GM12878 (cell line): ENCODE measurements at regions not wholly inside any gene's neighbourhood (a gene's known extent, or its start where the extent isn't known, plus 50 kb on each side); places are given as distances from the start of the nearest gene placed in this dataset.

Source experiments
- CHD2 ChIP-seq: IDR thresholded peaks from 2 replicates; pipeline ENCODE4 v1.6.1; 2011; ENCODE audit warnings: low read depth, low read length, improper control_type of control experiment, borderline replicate concordance
- CREB1 ChIP-seq: IDR thresholded peaks from 2 replicates; pipeline ENCODE4 v1.6.1; 2012; ENCODE audit warnings: low read depth, mild to moderate bottlenecking, inconsistent platforms
- CTCF ChIP-seq, 3 experiments: IDR thresholded peaks in 2 of 3; conservative IDR thresholded peaks in 1 of 3; 2 replicates each; pipeline ENCODE4 v1.5.1; 2011; ENCODE audit warnings: low read depth in 3 of 3, low read length in 3 of 3, mild to moderate bottlenecking in 3 of 3, control low read depth in 2 of 3, moderate library complexity in 2 of 3, inconsistent platforms in 1 of 3, mixed read lengths in 1 of 3; ENCODE audit not compliant: control insufficient read depth in 2 of 3, insufficient read depth in 1 of 3; ENCODE audit errors: extremely low read depth in 1 of 3
- EP300 ChIP-seq, 2 experiments: fragments of 150-350 bp in 1 of 2; IDR thresholded peaks; 2 replicates each; pipeline ENCODE4 v1.6.1; 2011 to 2012; ENCODE audit warnings: low read depth in 2 of 2, low read length in 2 of 2, borderline replicate concordance in 1 of 2, improper control_type of control experiment in 1 of 2, inconsistent platforms in 1 of 2; ENCODE audit not compliant: control insufficient read depth in 1 of 2
- ETV6 ChIP-seq, 2 experiments: fragments of 450-650 bp in 1 of 2; IDR thresholded peaks in 1 of 2; conservative IDR thresholded peaks in 1 of 2; 2 replicates each; pipeline ENCODE4 v1.6.1; 2014; ENCODE audit warnings: antibody characterized with exemption in 1 of 2, borderline replicate concordance in 1 of 2, low read depth in 1 of 2, mild to moderate bottlenecking in 1 of 2, moderate library complexity in 1 of 2
- EZH2 ChIP-seq: IDR thresholded peaks from 2 replicates; pipeline ENCODE4 v1.6.1; 2012; ENCODE audit warnings: low read depth, mild to moderate bottlenecking, control low read depth, inconsistent platforms, low read length, borderline replicate concordance; ENCODE audit not compliant: control insufficient read depth
- IRF3 ChIP-seq: fragments of 450-650 bp; IDR thresholded peaks from 2 replicates; pipeline ENCODE4 v1.6.1; 2014; ENCODE audit warnings: mild to moderate bottlenecking
- MTA3 ChIP-seq: IDR thresholded peaks from 2 replicates; pipeline ENCODE4 v1.6.1; 2012; ENCODE audit warnings: low read length, inconsistent platforms, borderline replicate concordance
- POLR2AphosphoS5 ChIP-seq: IDR thresholded peaks from 2 replicates; pipeline ENCODE4 v1.6.1; 2011; ENCODE audit warnings: mild to moderate bottlenecking, low read length, inconsistent platforms
- SIN3A ChIP-seq: IDR thresholded peaks from 2 replicates; pipeline ENCODE4 v1.6.1; 2012; ENCODE audit warnings: low read depth, low read length, improper control_type of control experiment
- SP1 ChIP-seq: IDR thresholded peaks from one replicate; pipeline ENCODE4 v1.6.1; 2011; ENCODE audit warnings: low read depth, low read length

GRCh38 chr5:61277781-61278180 lies 54.3 kb upstream of the ZSWIM6 start:
- no peak for TF ChIP-seq ETV6 (conservative IDR thresholded peaks at IDR 0.05 in 1 of 2, IDR thresholded peaks at IDR 0.05 in 1 of 2; ENCODE audit: borderline replicate concordance in 1 of 2, low read depth in 1 of 2)
- TF ChIP-seq POLR2AphosphoS5 = no peak
- no peak for TF ChIP-seq CREB1
- TF ChIP-seq MTA3 = no peak
- no peak for TF ChIP-seq SP1
- no peak for TF ChIP-seq CTCF (IDR thresholded peaks at IDR 0.05 in 2 of 3, conservative IDR thresholded peaks at IDR 0.05 in 1 of 3; ENCODE audit: control insufficient read depth in 2 of 3, extremely low read depth in 1 of 3, insufficient read depth in 1 of 3, low read depth in 3 of 3, low read length in 3 of 3)
- no peak for TF ChIP-seq EP300 (IDR thresholded peaks at IDR 0.05; ENCODE audit: borderline replicate concordance in 1 of 2, control insufficient read depth in 1 of 2, low read depth in 2 of 2, low read length in 2 of 2)
- TF ChIP-seq CHD2 = no peak
- no peak for TF ChIP-seq EZH2
- TF ChIP-seq IRF3 = no peak
- TF ChIP-seq SIN3A = no peak
